HFFc6 (cell line): ENCODE measurements at regions not wholly inside any gene's neighbourhood (a gene's known extent, or its start where the extent isn't known, plus 50 kb on each side); places are given as distances from the start of the nearest gene placed in this dataset.

Source experiments
- DNase-seq: peaks from one replicate; pipeline ENCODE4 v3.0.0-alpha.2; 2018
- H3K27ac Mint-ChIP-seq: 2 replicates; pipeline ENCODE4 v1.8.0; 2020; ENCODE audit warnings: mild to moderate bottlenecking, mixed read lengths
- H3K27me3 Mint-ChIP-seq: 2 replicates; pipeline ENCODE4 v1.8.0; 2021; ENCODE audit warnings: mild to moderate bottlenecking, moderate library complexity, mixed read lengths; ENCODE audit not compliant: insufficient read depth
- H3K36me3 Mint-ChIP-seq: 2 replicates; pipeline ENCODE4 v1.8.0; 2021; ENCODE audit warnings: low read depth, mixed read lengths
- H3K4me1 Mint-ChIP-seq: 2 replicates; pipeline ENCODE4 v1.8.0; 2020; ENCODE audit warnings: low read depth, mixed read lengths
- H3K4me3 Mint-ChIP-seq: 2 replicates; pipeline ENCODE4 v1.8.0; 2020; ENCODE audit warnings: mild to moderate bottlenecking, moderate library complexity, mixed read lengths
- H3K9me3 Mint-ChIP-seq: 2 replicates; pipeline ENCODE4 v1.8.0; 2020; ENCODE audit warnings: mild to moderate bottlenecking, mixed read lengths
- CTCF ChIP-seq: fragments of 200-600 bp; sonication (generic); IDR thresholded peaks from 2 replicates; pipeline ENCODE4 v1.5.0; 2021; ENCODE audit warnings: antibody characterized with exemption, mild to moderate bottlenecking

- H3K27ac Mint-ChIP-seq: no peak overlapping the region
- DNase-seq: peak; percentile 30
- no peak for TF ChIP-seq CTCF
- no peaks in the 10 kb centered on the region for H3K9me3 Mint-ChIP-seq
- H3K4me3 Mint-ChIP-seq: no peak overlapping the region
- H3K27me3 Mint-ChIP-seq: no peaks in the 10 kb centered on the region
- H3K36me3 Mint-ChIP-seq: no peaks in the 10 kb centered on the region
- H3K4me1 Mint-ChIP-seq: no peaks in the 10 kb centered on the region
Measured at GRCh38 chr7:18117482-18117881, 89.8 kb upstream of the PRPS1L1 start.

- Mint-ChIP-seq H3K36me3 (no peaks in the 10 kb centered on the region), H3K27me3 (0 out of 2 replicates have a peak, but pooled peaks cover 2% of the 10 kb centered on the region), H3K27ac (no peak overlapping the region), H3K4me1 (no peaks in the 10 kb centered on the region), H3K9me3 (no peaks in the 10 kb centered on the region), H3K4me3 (no peak overlapping the region)
- TF ChIP-seq CTCF: peak; percentile 49
- no peak for DNase-seq
Measured at GRCh38 chr7:18119985-18120384, 92.3 kb upstream of the PRPS1L1 start.

- H3K27ac Mint-ChIP-seq: no peak overlapping the region
- no peak for TF ChIP-seq CTCF
- H3K27me3 Mint-ChIP-seq: 0 out of 2 replicates have a peak, but pooled peaks cover 4% of the 10 kb centered on the region
- H3K4me1 Mint-ChIP-seq: no peaks in the 10 kb centered on the region
- no peaks in the 10 kb centered on the region for H3K9me3 Mint-ChIP-seq
- no peak for DNase-seq
- no peak overlapping the region for H3K4me3 Mint-ChIP-seq
- H3K36me3 Mint-ChIP-seq: no peaks in the 10 kb centered on the region
Measured at GRCh38 chr7:18123508-18124239, 96.0 kb upstream of the PRPS1L1 start.

- Mint-ChIP-seq H3K27ac (no peak overlapping the region), H3K9me3 (no peaks in the 10 kb centered on the region), H3K36me3 (no peaks in the 10 kb centered on the region), H3K4me3 (no peak overlapping the region), H3K27me3 (0 out of 2 replicates have a peak, but pooled peaks cover 4% of the 10 kb centered on the region), H3K4me1 (no peaks in the 10 kb centered on the region)
- DNase-seq: no peak
- no peak for TF ChIP-seq CTCF
Measured at GRCh38 chr7:18125476-18125875, 97.8 kb upstream of the PRPS1L1 start.

- no peak for DNase-seq
- Mint-ChIP-seq H3K4me3 (no peak overlapping the region), H3K27me3 (0 out of 2 replicates have a peak, but pooled peaks cover 4% of the 10 kb centered on the region), H3K9me3 (no peaks in the 10 kb centered on the region), H3K4me1 (no peaks in the 10 kb centered on the region), H3K27ac (no peak overlapping the region), H3K36me3 (no peaks in the 10 kb centered on the region)
- TF ChIP-seq CTCF: no peak
Measured at GRCh38 chr7:18126281-18126680, 98.6 kb upstream of the PRPS1L1 start.
